Hepatocyte (in vitro differentiated cells): ENCODE measurements at regions not wholly inside any gene's neighbourhood (a gene's known extent, or its start where the extent isn't known, plus 50 kb on each side); places are given as distances from the start of the nearest gene placed in this dataset.

Source experiments
- CTCF ChIP-seq: fragments of 200-600 bp; sonication (generic); IDR thresholded peaks from 2 replicates; pipeline ENCODE4 v1.5.1; 2016; ENCODE audit warnings: antibody characterized with exemption, mild to moderate bottlenecking; ENCODE audit not compliant: poor library complexity
- EZH2 ChIP-seq: fragments of 200-600 bp; sonication (generic); IDR thresholded peaks from 2 replicates; pipeline ENCODE4 v1.6.1; 2016; ENCODE audit warnings: antibody characterized with exemption, mild to moderate bottlenecking, borderline replicate concordance

GRCh38 chr15:58284293-58284692, 146.1 kb downstream of the AQP9 start:
- TF ChIP-seq CTCF (no peak), EZH2 (no peak)
